Activated naive CD8-positive, alpha-beta T cell treated with anti-CD3 and anti-CD28 coated beads, Interleukin-2, amount 10 ng/mL, durations not matched to agents 7 days and 5 days (primary cell): ENCODE measurements at regions not wholly inside any gene's neighbourhood (a gene's known extent, or its start where the extent isn't known, plus 50 kb on each side); places are given as distances from the start of the nearest gene placed in this dataset.

Source experiments
- ATAC-seq: fragments of 150-1000 bp; cut with Tn5 transposase; one replicate; pipeline ENCODE4 v1.10.0; 2021; ENCODE audit warnings: low read depth, moderate library complexity
- POLR2A ChIA-PET: fragments of 350-600 bp; sonication (Branson Sonifier 250); formaldehyde crosslinking; loops from one replicate; lab custom pipeline; 2021; ENCODE audit warnings: antibody characterized with exemption; lab: Charles Lee
- DNase-seq: peaks from one replicate; pipeline ENCODE4 v3.0.0; 2021
- H3K27ac Mint-ChIP-seq: one replicate; pipeline ENCODE4 v1.8.0; 2022; ENCODE audit warnings: mild to moderate bottlenecking, mixed read lengths
- H3K27me3 Mint-ChIP-seq: one replicate; pipeline ENCODE4 v1.8.0; 2022; ENCODE audit warnings: mild to moderate bottlenecking, moderate library complexity, mixed read lengths
- H3K36me3 Mint-ChIP-seq: one replicate; pipeline ENCODE4 v1.8.0; 2021; ENCODE audit warnings: mild to moderate bottlenecking, mixed read lengths
- H3K4me1 Mint-ChIP-seq: one replicate; pipeline ENCODE4 v1.8.0; 2021; ENCODE audit warnings: mixed read lengths
- H3K4me3 Mint-ChIP-seq: one replicate; pipeline ENCODE4 v1.8.0; 2022; ENCODE audit warnings: mild to moderate bottlenecking, moderate library complexity, mixed read lengths
- H3K9me3 Mint-ChIP-seq: one replicate; pipeline ENCODE4 v1.8.0; 2021; ENCODE audit warnings: mixed read lengths

DNA sequence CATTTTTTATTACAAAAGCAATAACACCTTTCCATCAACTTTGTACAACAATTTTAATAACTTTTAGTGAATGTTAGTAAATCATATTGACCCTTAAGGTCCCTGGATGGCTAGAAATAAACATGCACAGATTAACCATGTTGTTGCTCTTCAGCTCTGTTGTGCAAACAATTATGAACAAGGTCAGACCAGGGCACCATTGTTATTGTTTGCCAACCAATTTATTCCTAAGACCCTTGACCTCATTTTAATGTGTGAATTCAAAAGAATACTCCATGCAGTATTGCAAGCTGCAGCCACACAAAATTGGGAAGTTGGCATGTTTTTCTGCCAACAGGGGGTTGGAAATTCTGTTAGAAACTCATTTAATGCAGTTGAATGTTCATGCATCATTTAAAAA, 426.6 kb upstream of the MAP3K7 start:
- H3K9me3 Mint-ChIP-seq, result no peaks in the 10 kb centered on the region
- ATAC-seq (no peak), DNase-seq (no peak)
- H3K4me1 Mint-ChIP-seq, result no peaks in the 10 kb centered on the region
- no peak overlapping the region for H3K27ac Mint-ChIP-seq
- POLR2A ChIA-PET, result no interaction called here
- H3K36me3 Mint-ChIP-seq, result no peaks in the 10 kb centered on the region
- no peaks in the 10 kb centered on the region for H3K27me3 Mint-ChIP-seq
- no peak overlapping the region for H3K4me3 Mint-ChIP-seq

DNA sequence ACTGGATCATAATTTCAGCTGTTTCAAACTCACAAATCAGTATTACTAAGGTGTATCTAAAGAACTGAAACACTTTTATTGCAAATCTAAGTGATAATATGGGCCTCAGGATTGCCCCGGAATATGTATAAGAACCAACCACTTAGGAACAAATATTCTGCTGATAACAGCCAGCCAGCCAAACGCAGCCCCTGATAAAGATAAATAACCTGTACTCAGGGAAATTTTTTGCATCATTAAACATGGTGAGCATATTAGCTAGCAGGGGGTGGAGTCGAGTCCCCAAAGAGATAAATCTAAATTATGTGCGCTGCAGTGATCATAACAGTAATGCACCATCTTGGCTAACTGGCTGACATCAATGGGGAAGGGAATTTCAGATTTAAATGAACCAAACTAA, 410.2 kb upstream of the MAP3K7 start:
- H3K27ac Mint-ChIP-seq, result no peak overlapping the region
- ATAC-seq (no peak), DNase-seq (no peak)
- no peaks in the 10 kb centered on the region for H3K9me3 Mint-ChIP-seq
- H3K4me1 Mint-ChIP-seq, result no peaks in the 10 kb centered on the region
- H3K36me3 Mint-ChIP-seq, result no peaks in the 10 kb centered on the region
- no peak overlapping the region for H3K4me3 Mint-ChIP-seq
- POLR2A ChIA-PET, result no interaction called here
- peaks cover 5% of the 10 kb centered on the region for H3K27me3 Mint-ChIP-seq

GRCh38 chr6:90993770-90994169, 406.9 kb upstream of the MAP3K7 start:
- Mint-ChIP-seq H3K36me3 (no peaks in the 10 kb centered on the region), H3K9me3 (no peaks in the 10 kb centered on the region), H3K4me1 (no peaks in the 10 kb centered on the region), H3K27me3 (peaks cover 7% of the 10 kb centered on the region), H3K27ac (no peak overlapping the region), H3K4me3 (no peak overlapping the region)
- no peak for DNase-seq
- ATAC-seq, result no peak
- POLR2A ChIA-PET, result no interaction called here

DNA sequence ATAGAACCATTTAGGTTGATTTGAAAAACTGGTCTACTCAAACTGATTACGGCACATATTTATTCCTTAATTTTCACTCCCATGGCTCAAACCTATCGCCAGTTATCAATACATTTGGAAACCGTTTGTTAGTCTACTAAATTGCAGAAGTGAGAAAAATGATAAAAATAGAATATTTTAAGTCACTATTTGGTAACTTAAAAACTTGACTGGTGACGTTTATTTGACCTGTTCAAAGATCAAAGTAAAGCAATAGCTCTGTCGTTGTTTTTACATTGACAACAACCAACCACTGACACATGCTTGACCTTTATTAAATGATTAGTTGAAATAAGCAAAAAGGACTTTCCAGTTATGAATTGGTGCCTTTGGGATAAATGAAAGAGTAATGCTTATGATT, 402.9 kb upstream of the MAP3K7 start:
- peaks cover 7% of the 10 kb centered on the region for H3K27me3 Mint-ChIP-seq
- H3K36me3 Mint-ChIP-seq, result no peaks in the 10 kb centered on the region
- ATAC-seq (no peak), DNase-seq (no peak)
- no peaks in the 10 kb centered on the region for H3K9me3 Mint-ChIP-seq
- H3K4me3 Mint-ChIP-seq, result no peak overlapping the region
- no peak overlapping the region for H3K27ac Mint-ChIP-seq
- H3K4me1 Mint-ChIP-seq, result no peaks in the 10 kb centered on the region
- POLR2A ChIA-PET, result no interaction called here

DNA sequence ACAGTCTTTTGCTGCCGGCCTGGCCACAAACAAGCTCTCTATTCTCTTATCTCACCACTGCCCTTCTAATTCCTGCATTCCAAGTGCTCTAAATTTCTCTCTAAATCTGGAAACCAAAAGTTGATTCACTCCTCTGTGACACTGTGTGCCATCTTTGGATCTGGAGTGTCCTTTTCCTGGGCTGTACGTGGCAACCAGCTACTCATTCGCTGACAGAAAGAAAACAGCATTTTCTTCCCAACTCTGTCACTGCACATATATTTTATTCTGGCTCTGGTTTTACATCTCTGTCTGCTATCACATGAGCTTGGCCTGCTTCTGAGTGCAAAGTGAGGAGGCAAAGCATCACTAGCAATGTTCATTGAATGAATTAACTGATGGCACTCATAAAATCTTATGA, 397.2 kb upstream of the MAP3K7 start:
- H3K27ac Mint-ChIP-seq, result no peak overlapping the region
- no peak for DNase-seq
- no peak for ATAC-seq
- H3K9me3 Mint-ChIP-seq, result no peaks in the 10 kb centered on the region
- H3K36me3 Mint-ChIP-seq, result no peaks in the 10 kb centered on the region
- no peaks in the 10 kb centered on the region for H3K27me3 Mint-ChIP-seq
- H3K4me1 Mint-ChIP-seq, result no peaks in the 10 kb centered on the region
- H3K4me3 Mint-ChIP-seq, result no peak overlapping the region
- POLR2A ChIA-PET, result no interaction called here

GRCh38 chr6:90983462-90983861, 396.6 kb upstream of the MAP3K7 start:
- Mint-ChIP-seq H3K27me3 (no peaks in the 10 kb centered on the region), H3K9me3 (no peaks in the 10 kb centered on the region), H3K4me3 (no peak overlapping the region), H3K27ac (no peak overlapping the region), H3K36me3 (no peaks in the 10 kb centered on the region), H3K4me1 (no peaks in the 10 kb centered on the region)
- no peak for DNase-seq
- no peak for ATAC-seq
- POLR2A ChIA-PET, result no interaction called here

DNA sequence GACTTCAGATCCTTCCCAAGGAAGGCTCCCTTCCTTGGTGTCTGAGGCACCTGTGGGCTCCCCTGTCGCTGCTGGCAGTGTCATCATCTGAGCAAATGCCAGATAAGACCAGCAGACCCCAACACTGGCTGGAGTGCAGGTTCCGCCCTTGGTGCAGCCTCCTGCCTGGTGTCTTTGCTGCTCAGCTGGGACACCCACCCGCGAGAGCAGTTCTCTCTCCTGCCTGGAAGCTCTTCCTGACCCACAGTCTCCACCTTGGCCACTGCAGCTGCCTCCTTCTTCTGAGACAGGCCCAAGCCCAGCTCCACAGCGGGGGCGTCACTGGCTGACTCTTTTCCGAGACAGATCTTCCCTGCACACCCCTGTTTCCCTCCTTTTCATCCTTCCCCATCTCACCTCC, 395.7 kb upstream of the MAP3K7 start:
- Mint-ChIP-seq H3K9me3 (no peaks in the 10 kb centered on the region), H3K27ac (no peak overlapping the region), H3K4me1 (no peaks in the 10 kb centered on the region), H3K36me3 (no peaks in the 10 kb centered on the region), H3K27me3 (no peaks in the 10 kb centered on the region), H3K4me3 (no peak overlapping the region)
- ATAC-seq (no peak), DNase-seq (no peak)
- POLR2A ChIA-PET, result no interaction called here

- no peak for ATAC-seq
- POLR2A ChIA-PET, result no interaction called here
- Mint-ChIP-seq H3K27me3 (no peaks in the 10 kb centered on the region), H3K27ac (no peak overlapping the region), H3K9me3 (no peaks in the 10 kb centered on the region), H3K4me3 (no peak overlapping the region), H3K36me3 (no peaks in the 10 kb centered on the region), H3K4me1 (no peaks in the 10 kb centered on the region)
- DNase-seq, result no peak
Measured at GRCh38 chr6:90982051-90982450, 395.2 kb upstream of the MAP3K7 start.

- H3K4me3 Mint-ChIP-seq, result no peak overlapping the region
- ATAC-seq (no peak), DNase-seq (no peak)
- H3K9me3 Mint-ChIP-seq, result no peaks in the 10 kb centered on the region
- POLR2A ChIA-PET, result no interaction called here
- no peak overlapping the region for H3K27ac Mint-ChIP-seq
- H3K27me3 Mint-ChIP-seq, result peaks cover 9% of the 10 kb centered on the region
- H3K36me3 Mint-ChIP-seq, result no peaks in the 10 kb centered on the region
- H3K4me1 Mint-ChIP-seq, result no peaks in the 10 kb centered on the region
Measured at GRCh38 chr6:90978046-90978445, 391.2 kb upstream of the MAP3K7 start.

- H3K27me3 Mint-ChIP-seq, result peaks cover 9% of the 10 kb centered on the region
- no peaks in the 10 kb centered on the region for H3K9me3 Mint-ChIP-seq
- H3K4me1 Mint-ChIP-seq, result no peaks in the 10 kb centered on the region
- ATAC-seq (no peak), DNase-seq (no peak)
- no peak overlapping the region for H3K4me3 Mint-ChIP-seq
- H3K27ac Mint-ChIP-seq, result no peak overlapping the region
- POLR2A ChIA-PET, result no interaction called here
- H3K36me3 Mint-ChIP-seq, result no peaks in the 10 kb centered on the region
Measured at GRCh38 chr6:90977513-90977912, 390.6 kb upstream of the MAP3K7 start.

DNA sequence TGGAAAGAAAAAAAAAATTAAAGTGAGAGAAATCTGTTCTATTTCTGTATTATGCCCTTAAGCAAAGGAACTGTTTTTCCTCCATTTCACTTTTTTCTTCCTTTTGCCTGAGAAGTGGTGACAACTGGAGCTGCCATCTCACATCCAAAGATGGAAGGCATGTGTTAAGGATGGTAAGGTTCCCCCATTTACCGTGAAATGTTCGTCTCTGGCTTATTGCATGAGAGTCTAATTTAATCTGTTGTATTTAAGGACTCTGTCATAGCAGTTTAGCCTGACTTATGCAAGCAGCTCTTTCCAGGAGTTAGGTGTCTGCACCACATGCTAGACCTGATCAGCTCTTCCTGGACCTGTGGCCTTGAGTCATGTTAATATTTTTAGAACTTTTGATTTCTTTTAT, 389.5 kb upstream of the MAP3K7 start:
- Mint-ChIP-seq H3K36me3 (no peaks in the 10 kb centered on the region), H3K27ac (no peak overlapping the region), H3K9me3 (no peaks in the 10 kb centered on the region), H3K4me3 (no peak overlapping the region), H3K4me1 (no peaks in the 10 kb centered on the region), H3K27me3 (peaks cover 9% of the 10 kb centered on the region)
- ATAC-seq, result no peak
- no peak for DNase-seq
- POLR2A ChIA-PET, result no interaction called here

- no peak for ATAC-seq
- Mint-ChIP-seq H3K9me3 (no peaks in the 10 kb centered on the region), H3K27ac (no peak overlapping the region), H3K4me3 (no peak overlapping the region), H3K4me1 (no peaks in the 10 kb centered on the region), H3K36me3 (no peaks in the 10 kb centered on the region), H3K27me3 (peaks cover 9% of the 10 kb centered on the region)
- DNase-seq, result no peak
- POLR2A ChIA-PET, result no interaction called here
Measured at GRCh38 chr6:90975741-90976140, 388.9 kb upstream of the MAP3K7 start.

- Mint-ChIP-seq H3K4me3 (no peak overlapping the region), H3K27me3 (peaks cover 9% of the 10 kb centered on the region), H3K4me1 (no peaks in the 10 kb centered on the region), H3K27ac (no peak overlapping the region), H3K9me3 (no peaks in the 10 kb centered on the region), H3K36me3 (no peaks in the 10 kb centered on the region)
- DNase-seq (no peak), ATAC-seq (no peak)
- POLR2A ChIA-PET, result no interaction called here
Measured at GRCh38 chr6:90973188-90973587, 386.3 kb upstream of the MAP3K7 start.

GRCh38 chr6:90970672-90971071, 383.8 kb upstream of the MAP3K7 start:
- H3K36me3 Mint-ChIP-seq, result no peaks in the 10 kb centered on the region
- H3K4me3 Mint-ChIP-seq, result no peak overlapping the region
- peaks cover 11% of the 10 kb centered on the region for H3K27me3 Mint-ChIP-seq
- H3K4me1 Mint-ChIP-seq, result no peaks in the 10 kb centered on the region
- H3K27ac Mint-ChIP-seq, result no peak overlapping the region
- no peak for DNase-seq
- no peaks in the 10 kb centered on the region for H3K9me3 Mint-ChIP-seq
- POLR2A ChIA-PET, result no interaction called here
- ATAC-seq, result no peak

DNA sequence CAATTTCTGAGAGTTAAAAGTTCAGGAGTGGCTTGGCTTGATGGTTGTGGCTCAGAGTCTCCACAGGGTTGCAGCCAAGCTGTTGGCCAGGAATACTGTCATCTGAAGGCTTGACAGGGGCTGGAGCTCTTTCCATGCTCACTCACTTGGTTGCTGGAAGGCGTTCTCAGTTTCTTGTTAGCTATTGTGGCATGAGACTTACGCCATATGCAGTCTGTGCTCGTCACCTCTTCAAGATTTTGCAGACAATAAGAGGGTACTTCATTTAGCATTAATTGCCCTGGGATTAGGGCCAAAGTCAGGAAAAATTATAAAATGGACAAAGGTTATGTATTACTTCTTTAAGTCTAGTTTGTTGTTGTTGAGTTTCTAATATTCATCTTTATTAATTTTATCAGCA, 380.6 kb upstream of the MAP3K7 start:
- peaks cover 2% of the 10 kb centered on the region for H3K27me3 Mint-ChIP-seq

More for the DNA sequence above, 380.6 kb upstream of the MAP3K7 start:
- ATAC-seq, result no peak
- POLR2A ChIA-PET, result no interaction called here
- Mint-ChIP-seq H3K4me1 (no peaks in the 10 kb centered on the region), H3K9me3 (no peaks in the 10 kb centered on the region), H3K4me3 (no peak overlapping the region), H3K36me3 (no peaks in the 10 kb centered on the region), H3K27ac (no peak overlapping the region)
- DNase-seq, result no peak
